HL-60 (cell line): ENCODE measurements at regions not wholly inside any gene's neighbourhood (a gene's known extent, or its start where the extent isn't known, plus 50 kb on each side); places are given as distances from the start of the nearest gene placed in this dataset.

ENCODE experiments used
- DNase-seq, 2 experiments: peaks; one replicate each; pipeline ENCODE4 v3.0.0-alpha.2; 2010 to 2020; ENCODE audit warnings: low read depth in 1 of 2, low spot score in 1 of 2
- H3K27ac ChIP-seq: fragments of 250-450 bp; sonication (Bioruptor Pico); replicated peaks from 2 replicates; pipeline ENCODE4 v1.5.1; 2020; ENCODE audit warnings: mild to moderate bottlenecking, moderate library complexity
- H3K27me3 ChIP-seq: fragments of 250-450 bp; sonication (Bioruptor Pico); 2 replicates; pipeline ENCODE4 v1.5.1; 2021; ENCODE audit warnings: mild to moderate bottlenecking, moderate library complexity; ENCODE audit not compliant: insufficient read depth, poor library complexity, severe bottlenecking
- H3K4me3 ChIP-seq: replicated peaks from 2 replicates; pipeline ENCODE4 v1.5.1; 2011; ENCODE audit warnings: mild to moderate bottlenecking, control low read depth, low read length; ENCODE audit not compliant: insufficient read depth
- GABPA ChIP-seq: IDR thresholded peaks from 2 replicates; pipeline ENCODE4 v1.6.1; 2012; ENCODE audit warnings: low read depth
- POLR2AphosphoS5 ChIP-seq: IDR thresholded peaks from 2 replicates; pipeline ENCODE4 v1.6.1; 2012; ENCODE audit warnings: low read depth
- SPI1 ChIP-seq: IDR thresholded peaks from 2 replicates; pipeline ENCODE4 v1.6.1; 2012; ENCODE audit warnings: low read depth, mild to moderate bottlenecking, borderline replicate concordance
- TF ChIP-seq, protein P1 (sequence below): IDR thresholded peaks from one replicate; pipeline ENCODE4 v1.5.1; 2011; ENCODE audit warnings: low read length, control low read depth, inconsistent platforms; ENCODE audit not compliant: insufficient read depth
- TF ChIP-seq, protein P2 (sequence below): IDR thresholded peaks from 2 replicates; pipeline ENCODE4 v1.6.1; 2012; ENCODE audit warnings: low read depth; ENCODE audit not compliant: insufficient replicate concordance

DNA sequence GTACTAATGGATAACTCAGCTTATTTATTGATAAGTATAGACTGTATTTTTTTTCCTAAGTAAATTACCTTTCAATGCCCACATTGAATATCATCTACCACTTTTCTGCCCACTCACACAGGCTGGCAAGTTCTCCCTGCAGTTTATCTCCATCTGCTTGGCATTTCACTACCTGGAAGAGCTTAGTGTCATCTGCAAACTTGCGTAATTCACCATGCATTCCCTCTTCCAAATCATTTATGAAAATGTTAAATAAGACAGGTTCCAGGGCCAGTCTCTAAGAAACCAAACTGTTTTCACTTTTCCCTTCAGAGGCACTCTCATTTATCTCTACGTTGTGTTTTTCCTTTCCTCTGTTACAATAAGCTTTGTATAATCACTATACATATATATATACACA lies 1076.6 kb downstream of the IGSF11 start:
- TF ChIP-seq, protein P1, sequence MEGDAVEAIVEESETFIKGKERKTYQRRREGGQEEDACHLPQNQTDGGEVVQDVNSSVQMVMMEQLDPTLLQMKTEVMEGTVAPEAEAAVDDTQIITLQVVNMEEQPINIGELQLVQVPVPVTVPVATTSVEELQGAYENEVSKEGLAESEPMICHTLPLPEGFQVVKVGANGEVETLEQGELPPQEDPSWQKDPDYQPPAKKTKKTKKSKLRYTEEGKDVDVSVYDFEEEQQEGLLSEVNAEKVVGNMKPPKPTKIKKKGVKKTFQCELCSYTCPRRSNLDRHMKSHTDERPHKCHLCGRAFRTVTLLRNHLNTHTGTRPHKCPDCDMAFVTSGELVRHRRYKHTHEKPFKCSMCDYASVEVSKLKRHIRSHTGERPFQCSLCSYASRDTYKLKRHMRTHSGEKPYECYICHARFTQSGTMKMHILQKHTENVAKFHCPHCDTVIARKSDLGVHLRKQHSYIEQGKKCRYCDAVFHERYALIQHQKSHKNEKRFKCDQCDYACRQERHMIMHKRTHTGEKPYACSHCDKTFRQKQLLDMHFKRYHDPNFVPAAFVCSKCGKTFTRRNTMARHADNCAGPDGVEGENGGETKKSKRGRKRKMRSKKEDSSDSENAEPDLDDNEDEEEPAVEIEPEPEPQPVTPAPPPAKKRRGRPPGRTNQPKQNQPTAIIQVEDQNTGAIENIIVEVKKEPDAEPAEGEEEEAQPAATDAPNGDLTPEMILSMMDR, result no peak
- TF ChIP-seq SPI1, result no peak
- no peak for TF ChIP-seq POLR2AphosphoS5
- TF ChIP-seq, protein P2, sequence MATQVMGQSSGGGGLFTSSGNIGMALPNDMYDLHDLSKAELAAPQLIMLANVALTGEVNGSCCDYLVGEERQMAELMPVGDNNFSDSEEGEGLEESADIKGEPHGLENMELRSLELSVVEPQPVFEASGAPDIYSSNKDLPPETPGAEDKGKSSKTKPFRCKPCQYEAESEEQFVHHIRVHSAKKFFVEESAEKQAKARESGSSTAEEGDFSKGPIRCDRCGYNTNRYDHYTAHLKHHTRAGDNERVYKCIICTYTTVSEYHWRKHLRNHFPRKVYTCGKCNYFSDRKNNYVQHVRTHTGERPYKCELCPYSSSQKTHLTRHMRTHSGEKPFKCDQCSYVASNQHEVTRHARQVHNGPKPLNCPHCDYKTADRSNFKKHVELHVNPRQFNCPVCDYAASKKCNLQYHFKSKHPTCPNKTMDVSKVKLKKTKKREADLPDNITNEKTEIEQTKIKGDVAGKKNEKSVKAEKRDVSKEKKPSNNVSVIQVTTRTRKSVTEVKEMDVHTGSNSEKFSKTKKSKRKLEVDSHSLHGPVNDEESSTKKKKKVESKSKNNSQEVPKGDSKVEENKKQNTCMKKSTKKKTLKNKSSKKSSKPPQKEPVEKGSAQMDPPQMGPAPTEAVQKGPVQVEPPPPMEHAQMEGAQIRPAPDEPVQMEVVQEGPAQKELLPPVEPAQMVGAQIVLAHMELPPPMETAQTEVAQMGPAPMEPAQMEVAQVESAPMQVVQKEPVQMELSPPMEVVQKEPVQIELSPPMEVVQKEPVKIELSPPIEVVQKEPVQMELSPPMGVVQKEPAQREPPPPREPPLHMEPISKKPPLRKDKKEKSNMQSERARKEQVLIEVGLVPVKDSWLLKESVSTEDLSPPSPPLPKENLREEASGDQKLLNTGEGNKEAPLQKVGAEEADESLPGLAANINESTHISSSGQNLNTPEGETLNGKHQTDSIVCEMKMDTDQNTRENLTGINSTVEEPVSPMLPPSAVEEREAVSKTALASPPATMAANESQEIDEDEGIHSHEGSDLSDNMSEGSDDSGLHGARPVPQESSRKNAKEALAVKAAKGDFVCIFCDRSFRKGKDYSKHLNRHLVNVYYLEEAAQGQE, result no peak
- no peak for TF ChIP-seq GABPA
- DNase-seq, result no peak
- no peak overlapping the region for H3K27ac ChIP-seq
- H3K27me3 ChIP-seq, result no peaks in the 10 kb centered on the region
- H3K4me3 ChIP-seq, result no peak overlapping the region

DNA sequence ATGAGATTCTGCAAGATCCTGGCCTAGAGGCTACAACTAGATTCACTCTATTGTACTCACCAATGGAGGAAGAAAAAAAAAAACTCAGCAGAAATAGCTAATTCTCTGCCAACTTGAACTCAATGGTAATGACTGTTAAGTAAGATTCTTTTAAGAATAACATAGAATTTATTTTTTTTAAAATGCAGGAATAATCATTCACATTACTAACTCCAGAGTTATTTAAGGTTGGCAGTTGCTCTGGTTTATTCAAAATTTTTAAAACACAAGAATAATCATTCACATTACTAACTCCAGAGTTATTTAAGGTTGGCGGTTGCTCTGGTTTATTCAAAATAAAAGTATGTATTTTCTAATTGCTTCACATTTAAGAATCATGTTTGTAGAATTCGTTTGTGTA lies 1071.9 kb downstream of the IGSF11 start:
- no peak for DNase-seq
- Histone ChIP-seq H3K27ac (no peak overlapping the region), H3K27me3 (no peaks in the 10 kb centered on the region), H3K4me3 (no peak overlapping the region)
- TF ChIP-seq POLR2AphosphoS5 (no peak), GABPA (no peak), SPI1 (no peak)
- TF ChIP-seq, protein P1, result no peak
- TF ChIP-seq, protein P2, result no peak

DNA sequence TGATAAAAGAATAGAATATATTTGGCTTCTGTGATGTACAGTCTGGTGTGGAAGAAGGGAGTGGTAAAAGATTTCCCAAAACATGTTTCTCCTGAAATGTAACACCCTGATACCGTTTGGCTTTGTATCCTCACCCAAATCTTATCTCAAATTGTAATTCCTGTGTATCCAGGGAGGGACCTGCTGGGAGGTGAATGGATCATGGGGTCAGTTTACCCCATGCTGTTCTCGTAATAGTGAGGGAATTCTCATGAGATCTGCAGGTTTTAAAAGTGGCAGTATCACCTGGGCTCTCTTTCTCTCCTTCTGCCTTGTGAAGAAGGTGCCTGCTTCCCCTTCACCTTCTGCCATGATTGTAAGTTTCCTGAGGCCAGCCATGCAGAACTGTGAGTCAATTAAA lies 1070.8 kb downstream of the IGSF11 start:
- H3K27me3 ChIP-seq, result no peaks in the 10 kb centered on the region
- no peak overlapping the region for H3K4me3 ChIP-seq
- TF ChIP-seq POLR2AphosphoS5 (no peak), GABPA (no peak), SPI1 (no peak)
- TF ChIP-seq, protein P1, result no peak
- TF ChIP-seq, protein P2, result no peak
- no peak for DNase-seq
- no peak overlapping the region for H3K27ac ChIP-seq
